Prostate gland (tissue), 2 donors: ENCODE measurements at regions not wholly inside any gene's neighbourhood (a gene's known extent, or its start where the extent isn't known, plus 50 kb on each side); places are given as distances from the start of the nearest gene placed in this dataset.

Experiments
- DNase-seq: peaks from one replicate; pipeline ENCODE4 v3.0.0-alpha.2; 2019; ENCODE audit warnings: low spot score
- H3K27ac ChIP-seq, 2 donors: fragments of 200-600 bp; sonication (generic); 2 replicates each; pipeline ENCODE4 v1.5.1; 2017 to 2019
- H3K27me3 ChIP-seq: fragments of 200-600 bp; sonication (generic); replicated peaks from 2 replicates; pipeline ENCODE4 v1.5.1; 2019; ENCODE audit not compliant: insufficient read depth
- H3K36me3 ChIP-seq, 2 donors: fragments of 200-600 bp; sonication (generic); 1 replicate in 1 of 2; 2 replicates in 1 of 2; pipeline versions ENCODE4 v1.5.1 to v1.8.1; 2017 to 2019
- H3K4me1 ChIP-seq: fragments of 200-600 bp; sonication (generic); replicated peaks from 2 replicates; pipeline ENCODE4 v1.5.1; 2019
- H3K4me3 ChIP-seq, 2 donors: fragments of 200-600 bp; sonication (generic); 2 replicates each; pipeline ENCODE4 v1.5.1; 2017 to 2019
- H3K9me3 ChIP-seq: fragments of 200-600 bp; sonication (generic); 2 replicates; pipeline ENCODE4 v1.5.1; 2017
- CTCF ChIP-seq, 4 experiments: fragments of 200-600 bp in 2 of 4; fragments of 450-650 bp in 2 of 4; sonication (generic) in 2 of 4; IDR thresholded peaks; 1 replicate in 3 of 4; 2 replicates in 1 of 4; pipeline ENCODE4 v1.5.1; 2016 to 2019; ENCODE audit warnings: antibody characterized with exemption in 4 of 4, mild to moderate bottlenecking in 2 of 4, moderate library complexity in 2 of 4
- POLR2A ChIP-seq: fragments of 450-650 bp; IDR thresholded peaks from one replicate; pipeline ENCODE4 v1.6.1; 2016; ENCODE audit warnings: antibody characterized with exemption, mild to moderate bottlenecking
- POLR2AphosphoS5 ChIP-seq: sonication (generic); formaldehyde crosslinking; IDR thresholded peaks from one replicate; pipeline ENCODE4 v1.6.1; 2017; ENCODE audit warnings: antibody characterized with exemption
- WGBS: methylation state at CpG from one replicate; pipeline ENCODE4 v1.1.5; 2018; 5-methylcytosine and 5-hydroxymethylcytosine counted together
- intact Hi-C: fragments of 100-400 bp; cut with DNase I; formaldehyde crosslinking; loops from one replicate; pipeline ENCODE4 v1.14.2; 2022

GRCh38 chr5:74254257-74254656 is 386.3 kb downstream of the ENC1 start:
- H3K4me1 ChIP-seq = no peaks in the 10 kb centered on the region
- WGBS = 97% methylated on average over 1 of the region's 1 CpG
- no peaks in the 10 kb centered on the region for H3K9me3 ChIP-seq
- intact Hi-C loops = no loop called here
- H3K4me3 ChIP-seq = no peak overlapping the region
- TF ChIP-seq CTCF (IDR thresholded peaks at IDR 0.05) (no peak), POLR2AphosphoS5 (no peak), POLR2A (no peak)
- DNase-seq = no peak
- H3K27me3 ChIP-seq = no peaks in the 10 kb centered on the region
- no peak overlapping the region for H3K27ac ChIP-seq
- no peaks in the 10 kb centered on the region for H3K36me3 ChIP-seq

GRCh38 chr5:74252044-74252443 is 388.5 kb downstream of the ENC1 start:
- no peak for DNase-seq
- no peaks in the 10 kb centered on the region for H3K27me3 ChIP-seq
- no peak overlapping the region for H3K27ac ChIP-seq
- no peaks in the 10 kb centered on the region for H3K4me1 ChIP-seq
- no peaks in the 10 kb centered on the region for H3K36me3 ChIP-seq
- no peak overlapping the region for H3K4me3 ChIP-seq
- H3K9me3 ChIP-seq = no peaks in the 10 kb centered on the region
- TF ChIP-seq CTCF (IDR thresholded peaks at IDR 0.05) (no peak), POLR2AphosphoS5 (no peak), POLR2A (no peak)
- intact Hi-C loops = no loop called here
- 56% methylated on average over 2 of the region's 2 CpGs for WGBS

- Histone ChIP-seq H3K27ac (no peak overlapping the region), H3K4me1 (no peaks in the 10 kb centered on the region), H3K27me3 (no peaks in the 10 kb centered on the region), H3K9me3 (no peaks in the 10 kb centered on the region), H3K36me3 (no peaks in the 10 kb centered on the region), H3K4me3 (no peak overlapping the region)
- peak; percentile 59 for DNase-seq
- intact Hi-C loops = no loop called here
- TF ChIP-seq POLR2AphosphoS5 (peak; percentile 60), CTCF (IDR thresholded peaks at IDR 0.05) (no peak)
- 56% methylated on average over 9 of the region's 9 CpGs for WGBS
Measured at GRCh38 chr5:74251141-74252035, 389.1 kb downstream of the ENC1 start.

DNA sequence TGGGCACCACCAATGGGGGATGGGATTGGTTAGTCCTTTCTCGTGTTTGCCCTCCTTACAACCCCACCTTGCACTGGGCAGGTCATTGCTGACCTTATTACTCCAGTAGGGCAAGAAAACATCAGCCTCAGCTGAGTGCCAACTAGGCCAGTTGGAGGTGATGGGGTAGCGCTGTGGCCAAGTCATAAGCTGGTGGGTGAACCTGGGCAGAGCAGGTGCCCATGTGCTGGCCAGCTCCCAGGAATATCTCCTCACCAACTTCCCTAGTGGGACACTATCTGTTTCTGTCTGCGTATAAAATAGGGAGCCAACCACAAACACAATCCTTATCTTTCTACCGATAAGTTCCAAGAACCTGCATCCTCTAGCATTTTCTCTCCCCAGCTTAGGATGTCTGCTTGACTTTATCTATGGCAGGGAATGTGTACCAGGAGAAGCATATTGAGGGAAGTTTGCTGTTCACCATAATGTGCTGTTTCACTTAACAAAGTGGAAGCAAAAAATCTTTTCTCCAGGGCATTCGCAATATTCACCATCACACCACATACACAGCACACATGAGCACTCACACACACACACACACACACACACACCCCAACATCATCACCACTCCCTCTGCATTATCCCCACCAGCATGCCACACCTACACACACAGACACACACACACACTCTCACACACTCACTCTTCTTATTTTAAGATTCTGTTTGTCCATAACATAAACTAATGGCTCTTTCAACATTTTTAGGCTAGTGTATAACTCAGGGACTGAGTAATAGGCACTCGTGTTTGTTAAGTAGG is 390.0 kb downstream of the ENC1 start:
- Histone ChIP-seq H3K4me3 (no peak overlapping the region), H3K27ac (no peak overlapping the region), H3K4me1 (no peaks in the 10 kb centered on the region), H3K9me3 (no peaks in the 10 kb centered on the region), H3K27me3 (no peaks in the 10 kb centered on the region), H3K36me3 (no peaks in the 10 kb centered on the region)
- TF ChIP-seq POLR2AphosphoS5 (no peak), CTCF (IDR thresholded peaks at IDR 0.05) (no peak), POLR2A (no peak)
- DNase-seq = no peak
- intact Hi-C loops = no loop called here
- 67% methylated on average over 6 of the region's 6 CpGs for WGBS
